HFFc6 (cell line): ENCODE measurements at regions not wholly inside any gene's neighbourhood (a gene's known extent, or its start where the extent isn't known, plus 50 kb on each side); places are given as distances from the start of the nearest gene placed in this dataset.

ENCODE experiments used
- DNase-seq: peaks from one replicate; pipeline ENCODE4 v3.0.0-alpha.2; 2018
- H3K27ac Mint-ChIP-seq: 2 replicates; pipeline ENCODE4 v1.8.0; 2020; ENCODE audit warnings: mild to moderate bottlenecking, mixed read lengths
- H3K27me3 Mint-ChIP-seq: 2 replicates; pipeline ENCODE4 v1.8.0; 2021; ENCODE audit warnings: mild to moderate bottlenecking, moderate library complexity, mixed read lengths; ENCODE audit not compliant: insufficient read depth
- H3K36me3 Mint-ChIP-seq: 2 replicates; pipeline ENCODE4 v1.8.0; 2021; ENCODE audit warnings: low read depth, mixed read lengths
- H3K4me1 Mint-ChIP-seq: 2 replicates; pipeline ENCODE4 v1.8.0; 2020; ENCODE audit warnings: low read depth, mixed read lengths
- H3K4me3 Mint-ChIP-seq: 2 replicates; pipeline ENCODE4 v1.8.0; 2020; ENCODE audit warnings: mild to moderate bottlenecking, moderate library complexity, mixed read lengths
- H3K9me3 Mint-ChIP-seq: 2 replicates; pipeline ENCODE4 v1.8.0; 2020; ENCODE audit warnings: mild to moderate bottlenecking, mixed read lengths
- CTCF ChIP-seq: fragments of 200-600 bp; sonication (generic); IDR thresholded peaks from 2 replicates; pipeline ENCODE4 v1.5.0; 2021; ENCODE audit warnings: antibody characterized with exemption, mild to moderate bottlenecking

GRCh38 chr7:10733747-10734146 is 239.9 kb upstream of the PHF14 start:
- no peak overlapping the region for H3K4me3 Mint-ChIP-seq
- H3K9me3 Mint-ChIP-seq: peaks cover 55% of the 10 kb centered on the region
- no peaks in the 10 kb centered on the region; the same call in 1 of the 2 replicates for H3K36me3 Mint-ChIP-seq
- H3K27me3 Mint-ChIP-seq: no peaks in the 10 kb centered on the region
- H3K4me1 Mint-ChIP-seq: no peaks in the 10 kb centered on the region
- DNase-seq: no peak
- no peak for TF ChIP-seq CTCF
- H3K27ac Mint-ChIP-seq: no peak overlapping the region

DNA sequence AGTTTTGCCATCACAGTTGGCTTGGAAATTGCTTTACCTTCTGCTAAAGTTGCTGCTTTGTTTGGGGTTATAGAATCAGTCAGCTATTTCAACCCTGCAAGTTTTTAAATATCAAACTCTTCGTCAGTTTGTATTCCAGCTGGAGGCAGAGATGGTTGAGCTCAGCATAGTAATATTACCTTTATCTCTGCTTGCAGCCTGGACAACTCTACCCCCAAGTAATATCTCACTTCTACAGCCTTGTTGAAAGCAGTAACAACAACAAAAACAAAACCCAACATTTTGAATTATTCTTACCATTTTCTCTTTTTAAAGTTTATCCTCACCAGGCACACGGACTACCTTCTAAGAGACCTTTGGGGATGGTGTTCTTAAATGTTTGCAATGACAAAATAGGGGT is 239.1 kb upstream of the PHF14 start:
- no peak for DNase-seq
- Mint-ChIP-seq H3K9me3 (peaks cover 50% of the 10 kb centered on the region), H3K4me1 (no peaks in the 10 kb centered on the region), H3K36me3 (no peaks in the 10 kb centered on the region; the same call in 1 of the 2 replicates), H3K27me3 (no peaks in the 10 kb centered on the region), H3K4me3 (no peak overlapping the region), H3K27ac (no peak overlapping the region)
- TF ChIP-seq CTCF: no peak

- H3K9me3 Mint-ChIP-seq: peaks cover 42% of the 10 kb centered on the region
- H3K4me3 Mint-ChIP-seq: no peak overlapping the region
- 0 out of 2 replicates have a peak, but pooled peaks cover 3% of the 10 kb centered on the region for H3K36me3 Mint-ChIP-seq
- H3K27me3 Mint-ChIP-seq: no peaks in the 10 kb centered on the region
- DNase-seq: no peak
- H3K4me1 Mint-ChIP-seq: no peaks in the 10 kb centered on the region
- H3K27ac Mint-ChIP-seq: no peak overlapping the region
- TF ChIP-seq CTCF: no peak
Measured at GRCh38 chr7:10739401-10739800, 234.3 kb upstream of the PHF14 start.

DNA sequence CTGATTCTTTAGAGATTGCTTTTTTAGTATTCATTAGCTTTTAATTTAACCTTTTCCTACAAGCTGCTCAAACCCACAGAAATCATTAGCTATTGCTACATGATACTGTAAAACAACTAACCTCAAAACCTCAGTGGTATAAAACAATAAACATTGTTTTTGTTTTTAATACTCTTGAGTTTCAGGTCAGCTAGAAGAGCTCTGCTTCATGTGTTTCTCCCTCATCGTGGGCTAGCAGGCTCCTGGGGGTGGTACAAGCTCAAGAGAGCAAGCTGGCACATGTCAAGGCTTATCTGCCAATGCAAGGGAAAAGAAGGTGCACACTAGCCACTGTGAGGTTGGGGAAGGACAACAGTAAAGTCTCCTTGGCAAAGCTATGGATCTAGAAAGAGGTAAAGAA is 232.9 kb upstream of the PHF14 start:
- no peak overlapping the region for H3K4me3 Mint-ChIP-seq
- H3K4me1 Mint-ChIP-seq: no peaks in the 10 kb centered on the region
- H3K9me3 Mint-ChIP-seq: peaks cover 44% of the 10 kb centered on the region
- DNase-seq: no peak
- H3K27ac Mint-ChIP-seq: no peak overlapping the region
- 0 out of 2 replicates have a peak, but pooled peaks cover 3% of the 10 kb centered on the region for H3K36me3 Mint-ChIP-seq
- no peaks in the 10 kb centered on the region for H3K27me3 Mint-ChIP-seq
- TF ChIP-seq CTCF: no peak

DNA sequence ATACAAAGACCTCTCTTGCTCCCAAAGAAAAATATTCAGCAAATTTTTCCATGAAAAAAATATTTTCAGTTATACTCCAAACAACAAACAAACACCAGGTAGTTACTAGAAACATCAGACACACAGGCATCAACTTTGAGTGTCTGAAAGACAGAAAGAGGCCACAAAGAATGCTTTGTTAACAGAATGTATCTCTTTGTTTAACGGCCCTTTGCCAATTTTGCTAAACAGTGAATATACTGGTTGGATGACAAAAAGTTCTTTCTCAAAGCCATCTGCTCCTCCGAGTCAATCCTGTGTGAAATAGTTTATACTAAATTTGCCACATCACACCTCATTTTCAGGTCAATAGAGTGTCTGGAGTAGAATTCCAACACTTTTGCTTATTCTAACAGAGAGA is 216.7 kb upstream of the PHF14 start:
- no peaks in the 10 kb centered on the region for H3K4me1 Mint-ChIP-seq

More for the DNA sequence above, 216.7 kb upstream of the PHF14 start:
- Mint-ChIP-seq H3K4me3 (no peak overlapping the region), H3K9me3 (peaks cover 58% of the 10 kb centered on the region), H3K27me3 (no peaks in the 10 kb centered on the region), H3K36me3 (peaks cover 6% of the 10 kb centered on the region; the same call in 1 of the 2 replicates), H3K27ac (no peak overlapping the region)
- DNase-seq: no peak
- TF ChIP-seq CTCF: no peak
